ENCODE measurements at regions not wholly inside any gene's neighbourhood (a gene's known extent, or its start where the extent isn't known, plus 50 kb on each side); places are given as distances from the start of the nearest gene placed in this dataset.
"Not testable (repeated sequence)": the region's sequence is repeated elsewhere in the genome, so short reads cannot be mapped to it uniquely, and the experiment has no call there.

GRCh38 chr4:59518005-59518823, 1681.9 kb upstream of the ADGRL3 start:
- DNase-seq = no peak

- DNase-seq = no peak
Observed at GRCh38 chr4:59525885-59526284, 1674.2 kb upstream of the ADGRL3 start.

GRCh38 chr4:59535541-59535940, 1664.6 kb upstream of the ADGRL3 start:
- DNase-seq = no peak

- no peak for DNase-seq
Observed at GRCh38 chr4:59536428-59536827, 1663.7 kb upstream of the ADGRL3 start.

GRCh38 chr4:59537246-59537886, 1662.8 kb upstream of the ADGRL3 start:
- no peak for DNase-seq

GRCh38 chr4:59539401-59539800, 1660.7 kb upstream of the ADGRL3 start:
- no peak for DNase-seq

- DNase-seq = no peak
Observed at GRCh38 chr4:59540311-59540710, 1659.8 kb upstream of the ADGRL3 start.

- DNase-seq = no peak
Observed at GRCh38 chr4:59553063-59553720, 1646.9 kb upstream of the ADGRL3 start.

GRCh38 chr4:59553721-59554091, 1646.4 kb upstream of the ADGRL3 start:
- no peak for DNase-seq

GRCh38 chr4:59556191-59556590, 1643.9 kb upstream of the ADGRL3 start:
- DNase-seq = not testable (repeated sequence)

- DNase-seq = not testable (repeated sequence)
Observed at GRCh38 chr4:59560141-59560648, 1639.9 kb upstream of the ADGRL3 start.

- no peak for DNase-seq
Observed at GRCh38 chr4:59565836-59566235, 1634.3 kb upstream of the ADGRL3 start.

GRCh38 chr4:59570860-59571476, 1629.2 kb upstream of the ADGRL3 start:
- DNase-seq = no peak

GRCh38 chr4:59571805-59572430, 1628.2 kb upstream of the ADGRL3 start:
- DNase-seq = no peak

GRCh38 chr4:59583845-59584568, 1616.1 kb upstream of the ADGRL3 start:
- no peak for DNase-seq

- DNase-seq = no peak
Observed at GRCh38 chr4:59597536-59598329, 1602.4 kb upstream of the ADGRL3 start.

- DNase-seq = no peak
Observed at GRCh38 chr4:59598330-59598618, 1601.9 kb upstream of the ADGRL3 start.

GRCh38 chr4:59608466-59608865, 1591.7 kb upstream of the ADGRL3 start:
- DNase-seq = no peak

- DNase-seq = no peak
Observed at GRCh38 chr4:59612235-59612634, 1587.9 kb upstream of the ADGRL3 start.

- no peak for DNase-seq
Observed at GRCh38 chr4:59615316-59615715, 1584.8 kb upstream of the ADGRL3 start.

- DNase-seq = no peak
Observed at GRCh38 chr4:59629348-59629747, 1570.8 kb upstream of the ADGRL3 start.

GRCh38 chr4:59630235-59630634, 1569.9 kb upstream of the ADGRL3 start:
- DNase-seq = no peak

Measured in HCEC 1CT (cell line).